ENCODE measurements at regions not wholly inside any gene's neighbourhood (a gene's known extent, or its start where the extent isn't known, plus 50 kb on each side); places are given as distances from the start of the nearest gene placed in this dataset.

DNA sequence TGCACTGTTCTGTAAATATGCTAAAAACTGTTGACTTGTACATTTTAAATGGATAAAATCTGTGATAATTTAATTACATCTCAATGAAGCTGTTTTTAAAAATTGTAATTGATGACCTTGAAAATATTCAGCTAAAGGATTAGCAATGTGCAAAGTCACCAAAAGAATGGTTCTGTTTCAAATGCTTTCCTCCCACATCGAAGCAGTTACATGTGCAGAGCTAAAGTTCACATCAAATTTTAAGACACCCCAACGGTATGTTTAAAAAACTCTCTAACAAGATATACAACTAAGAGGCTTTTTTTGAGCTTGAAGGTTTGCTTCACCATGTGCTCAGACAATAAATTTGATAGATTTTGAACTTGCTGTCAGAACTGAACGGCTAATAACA, 114.6 kb upstream of the KRAS start:
- TF ChIP-seq, protein P1, sequence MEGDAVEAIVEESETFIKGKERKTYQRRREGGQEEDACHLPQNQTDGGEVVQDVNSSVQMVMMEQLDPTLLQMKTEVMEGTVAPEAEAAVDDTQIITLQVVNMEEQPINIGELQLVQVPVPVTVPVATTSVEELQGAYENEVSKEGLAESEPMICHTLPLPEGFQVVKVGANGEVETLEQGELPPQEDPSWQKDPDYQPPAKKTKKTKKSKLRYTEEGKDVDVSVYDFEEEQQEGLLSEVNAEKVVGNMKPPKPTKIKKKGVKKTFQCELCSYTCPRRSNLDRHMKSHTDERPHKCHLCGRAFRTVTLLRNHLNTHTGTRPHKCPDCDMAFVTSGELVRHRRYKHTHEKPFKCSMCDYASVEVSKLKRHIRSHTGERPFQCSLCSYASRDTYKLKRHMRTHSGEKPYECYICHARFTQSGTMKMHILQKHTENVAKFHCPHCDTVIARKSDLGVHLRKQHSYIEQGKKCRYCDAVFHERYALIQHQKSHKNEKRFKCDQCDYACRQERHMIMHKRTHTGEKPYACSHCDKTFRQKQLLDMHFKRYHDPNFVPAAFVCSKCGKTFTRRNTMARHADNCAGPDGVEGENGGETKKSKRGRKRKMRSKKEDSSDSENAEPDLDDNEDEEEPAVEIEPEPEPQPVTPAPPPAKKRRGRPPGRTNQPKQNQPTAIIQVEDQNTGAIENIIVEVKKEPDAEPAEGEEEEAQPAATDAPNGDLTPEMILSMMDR (IDR thresholded peaks at IDR 0.05): no peak
- TF ChIP-seq POLR2A (IDR thresholded peaks at IDR 0.05): no peak
